ENCODE measurements at regions not wholly inside any gene's neighbourhood (a gene's known extent, or its start where the extent isn't known, plus 50 kb on each side); places are given as distances from the start of the nearest gene placed in this dataset.

DNA sequence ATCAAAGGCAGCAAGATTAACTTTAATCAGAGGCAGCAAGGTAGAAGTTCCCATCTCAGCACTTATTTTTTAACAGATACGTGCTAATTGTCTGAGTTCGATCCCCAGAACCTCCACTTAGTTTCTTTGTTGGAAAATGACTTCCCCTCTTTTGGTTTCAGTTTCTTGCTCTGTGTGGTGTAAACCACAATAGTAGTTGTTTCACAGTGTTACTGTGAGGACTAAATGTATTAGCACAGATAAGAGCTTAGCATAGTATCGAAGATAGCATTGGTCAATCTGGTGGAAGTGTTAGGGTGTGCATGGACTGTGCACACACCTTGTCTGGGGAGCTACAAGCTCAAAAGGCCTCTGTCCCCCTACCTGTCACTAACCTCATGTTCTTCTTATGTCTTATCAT, 988.3 kb upstream of the GYPC start:
- FAIRE-seq = peak; percentile 80

DNA sequence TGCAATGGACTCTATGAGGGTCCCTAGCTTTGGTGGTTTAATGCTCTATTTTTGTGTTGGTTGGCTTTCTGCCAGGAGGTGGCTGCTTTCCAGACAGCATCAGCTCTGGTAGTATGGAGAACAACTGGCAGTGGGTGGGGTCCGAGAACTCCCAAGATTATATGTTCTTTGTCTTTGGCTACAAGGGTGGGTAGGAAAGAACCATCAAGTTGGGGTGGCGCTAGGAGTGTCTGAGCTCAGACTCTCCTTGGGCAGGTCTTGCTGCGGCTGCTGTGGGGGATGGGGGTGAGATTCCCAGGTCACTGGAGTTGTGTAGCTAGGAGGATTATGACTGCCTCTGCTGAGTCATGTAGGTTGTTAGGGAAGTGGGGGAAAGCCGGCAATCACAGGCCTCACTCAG, 976.1 kb upstream of the GYPC start:
- no peak for TF ChIP-seq POLR2A (IDR thresholded peaks at IDR 0.05; ENCODE audit: low read depth, low read length)
- TF ChIP-seq TAF1 (IDR thresholded peaks at IDR 0.05; ENCODE audit: low read depth, low read length) = no peak
- DNase-seq (ENCODE audit: insufficient read length, low spot score) = no peak
- FAIRE-seq = no peak

More for the DNA sequence above, 988.3 kb upstream of the GYPC start:
- no peak for TF ChIP-seq POU2F2 (IDR thresholded peaks at IDR 0.05; ENCODE audit: low read depth, low read length)
- peak; percentile 67 for TF ChIP-seq SPI1 (IDR thresholded peaks at IDR 0.05; ENCODE audit: low read depth, low read length)
- no peak for TF ChIP-seq PAX5 (IDR thresholded peaks at IDR 0.05; ENCODE audit: insufficient read depth, low read length, severe bottlenecking)
- TF ChIP-seq TAF1 (IDR thresholded peaks at IDR 0.05; ENCODE audit: low read depth, low read length) = no peak
- TF ChIP-seq POLR2A (IDR thresholded peaks at IDR 0.05; ENCODE audit: low read depth, low read length) = no peak
- TF ChIP-seq POLR2AphosphoS5 (IDR thresholded peaks at IDR 0.05; ENCODE audit: low read depth, low read length) = no peak
- DNase-seq (ENCODE audit: insufficient read length, low spot score) = peak; percentile 2

- DNase-seq (ENCODE audit: insufficient read length, low spot score) = no peak
- no peak for TF ChIP-seq SPI1 (IDR thresholded peaks at IDR 0.05; ENCODE audit: low read depth, low read length)
- TF ChIP-seq PAX5 (IDR thresholded peaks at IDR 0.05; ENCODE audit: insufficient read depth, low read length, severe bottlenecking) = no peak
- no peak for TF ChIP-seq TAF1 (IDR thresholded peaks at IDR 0.05; ENCODE audit: low read depth, low read length)
- TF ChIP-seq POLR2AphosphoS5 (IDR thresholded peaks at IDR 0.05; ENCODE audit: low read depth, low read length) = no peak
- TF ChIP-seq POLR2A (IDR thresholded peaks at IDR 0.05; ENCODE audit: low read depth, low read length) = no peak
- no peak for TF ChIP-seq POU2F2 (IDR thresholded peaks at IDR 0.05; ENCODE audit: low read depth, low read length)
- FAIRE-seq = no peak
These were observed 975.1 kb upstream of the GYPC start for GRCh38 chr2:125680809-125681208.

- FAIRE-seq (no peak), DNase-seq (ENCODE audit: insufficient read length, low spot score) (no peak)
- TF ChIP-seq POLR2A (IDR thresholded peaks at IDR 0.05; ENCODE audit: low read depth, low read length) (no peak), SPI1 (IDR thresholded peaks at IDR 0.05; ENCODE audit: low read depth, low read length) (no peak), POLR2AphosphoS5 (IDR thresholded peaks at IDR 0.05; ENCODE audit: low read depth, low read length) (no peak), PAX5 (IDR thresholded peaks at IDR 0.05; ENCODE audit: insufficient read depth, low read length, severe bottlenecking) (no peak), TAF1 (IDR thresholded peaks at IDR 0.05; ENCODE audit: low read depth, low read length) (no peak), POU2F2 (IDR thresholded peaks at IDR 0.05; ENCODE audit: low read depth, low read length) (no peak)
These were observed 974.4 kb upstream of the GYPC start for GRCh38 chr2:125681576-125681975.

DNA sequence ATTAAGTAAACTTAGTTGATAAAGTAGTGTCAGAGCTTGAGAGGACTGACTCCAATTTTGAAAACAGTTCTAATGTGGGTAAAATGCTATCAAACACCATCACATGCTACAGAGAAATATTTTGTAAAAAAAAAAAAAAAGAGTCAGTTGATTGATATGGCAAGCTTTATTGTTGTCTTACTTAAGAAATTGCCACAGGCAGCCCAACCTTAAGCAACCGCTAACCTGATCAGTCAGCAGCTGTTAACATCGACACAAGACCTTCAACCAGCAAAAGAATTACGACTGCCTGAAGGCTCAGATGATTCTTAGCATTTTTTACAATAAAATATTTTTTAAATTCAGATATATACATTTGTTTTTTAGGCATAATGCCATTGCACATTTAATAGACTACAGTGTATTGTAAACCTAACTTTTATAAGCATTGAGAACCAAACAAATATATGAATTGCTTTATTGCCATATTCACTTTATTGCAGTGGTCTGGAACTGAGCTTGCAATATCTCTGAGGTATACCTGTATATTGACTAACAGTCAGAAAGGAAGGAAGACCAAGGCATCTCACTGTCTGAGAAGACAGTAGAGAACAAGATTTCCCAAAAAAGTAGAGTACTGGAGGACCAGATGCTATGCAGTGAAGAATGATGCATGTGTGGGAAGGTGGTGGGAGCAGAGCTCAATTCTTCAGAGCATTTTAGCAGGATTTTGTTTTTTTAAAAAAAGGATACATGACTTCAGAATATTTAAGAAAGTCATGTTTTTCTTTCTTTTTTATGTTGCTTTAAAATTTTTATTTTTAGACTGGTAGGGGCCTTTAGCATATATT, 973.8 kb upstream of the GYPC start:
- TF ChIP-seq SPI1 (IDR thresholded peaks at IDR 0.05; ENCODE audit: low read depth, low read length) (no peak), TAF1 (IDR thresholded peaks at IDR 0.05; ENCODE audit: low read depth, low read length) (no peak), PAX5 (IDR thresholded peaks at IDR 0.05; ENCODE audit: insufficient read depth, low read length, severe bottlenecking) (no peak), POLR2AphosphoS5 (IDR thresholded peaks at IDR 0.05; ENCODE audit: low read depth, low read length) (no peak), POU2F2 (IDR thresholded peaks at IDR 0.05; ENCODE audit: low read depth, low read length) (no peak), POLR2A (IDR thresholded peaks at IDR 0.05; ENCODE audit: low read depth, low read length) (no peak)
- DNase-seq (ENCODE audit: insufficient read length, low spot score) = no peak
- no peak for FAIRE-seq

DNA sequence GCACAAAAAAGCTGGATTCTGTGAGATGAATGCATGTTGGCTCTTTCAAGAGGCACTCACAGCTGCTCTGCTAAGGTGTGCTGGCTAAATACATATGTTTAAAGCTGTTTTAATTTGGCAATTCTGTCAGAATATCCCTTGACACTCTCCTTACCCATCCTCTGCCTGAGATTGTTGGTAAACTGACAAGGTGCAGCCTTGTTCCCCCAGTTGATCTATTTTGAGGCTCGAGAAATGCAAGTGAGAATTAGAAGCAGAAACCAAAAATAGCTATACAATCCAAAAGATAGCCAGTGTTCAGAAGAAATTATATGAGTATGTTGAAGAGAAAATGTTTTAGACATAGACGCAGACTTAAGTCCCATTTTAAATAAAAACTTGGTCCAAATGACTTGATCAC, 971.7 kb upstream of the GYPC start:
- DNase-seq (ENCODE audit: insufficient read length, low spot score) = no peak
- no peak for TF ChIP-seq POU2F2 (IDR thresholded peaks at IDR 0.05; ENCODE audit: low read depth, low read length)
- TF ChIP-seq POLR2AphosphoS5 (IDR thresholded peaks at IDR 0.05; ENCODE audit: low read depth, low read length) = no peak
- TF ChIP-seq PAX5 (IDR thresholded peaks at IDR 0.05; ENCODE audit: insufficient read depth, low read length, severe bottlenecking) = no peak
- no peak for TF ChIP-seq POLR2A (IDR thresholded peaks at IDR 0.05; ENCODE audit: low read depth, low read length)
- no peak for TF ChIP-seq TAF1 (IDR thresholded peaks at IDR 0.05; ENCODE audit: low read depth, low read length)
- TF ChIP-seq SPI1 (IDR thresholded peaks at IDR 0.05; ENCODE audit: low read depth, low read length) = no peak
- no peak for FAIRE-seq

DNA sequence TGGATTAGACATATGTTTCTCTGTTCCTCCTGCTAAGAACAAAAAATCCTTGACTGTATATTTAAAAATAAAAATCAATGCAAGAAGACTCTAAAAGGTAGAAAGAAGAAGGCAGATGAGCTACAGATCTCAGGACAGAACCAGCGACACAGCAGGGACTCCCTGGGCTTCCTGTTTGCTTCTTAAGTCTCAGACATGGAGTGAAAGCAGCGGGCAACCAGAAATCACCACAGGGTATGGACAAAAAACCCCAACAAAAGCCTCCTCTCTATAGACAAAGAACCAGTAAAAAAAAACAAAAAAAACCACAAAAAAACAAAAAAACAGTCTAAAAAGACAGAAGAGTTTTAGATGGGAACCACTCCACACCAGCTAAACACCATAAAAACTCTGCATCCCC, 971.0 kb upstream of the GYPC start:
- no peak for DNase-seq (ENCODE audit: insufficient read length, low spot score)
- FAIRE-seq = no peak
- TF ChIP-seq SPI1 (IDR thresholded peaks at IDR 0.05; ENCODE audit: low read depth, low read length) (no peak), POLR2AphosphoS5 (IDR thresholded peaks at IDR 0.05; ENCODE audit: low read depth, low read length) (no peak), PAX5 (IDR thresholded peaks at IDR 0.05; ENCODE audit: insufficient read depth, low read length, severe bottlenecking) (no peak), TAF1 (IDR thresholded peaks at IDR 0.05; ENCODE audit: low read depth, low read length) (no peak), POLR2A (IDR thresholded peaks at IDR 0.05; ENCODE audit: low read depth, low read length) (no peak), POU2F2 (IDR thresholded peaks at IDR 0.05; ENCODE audit: low read depth, low read length) (no peak)

DNA sequence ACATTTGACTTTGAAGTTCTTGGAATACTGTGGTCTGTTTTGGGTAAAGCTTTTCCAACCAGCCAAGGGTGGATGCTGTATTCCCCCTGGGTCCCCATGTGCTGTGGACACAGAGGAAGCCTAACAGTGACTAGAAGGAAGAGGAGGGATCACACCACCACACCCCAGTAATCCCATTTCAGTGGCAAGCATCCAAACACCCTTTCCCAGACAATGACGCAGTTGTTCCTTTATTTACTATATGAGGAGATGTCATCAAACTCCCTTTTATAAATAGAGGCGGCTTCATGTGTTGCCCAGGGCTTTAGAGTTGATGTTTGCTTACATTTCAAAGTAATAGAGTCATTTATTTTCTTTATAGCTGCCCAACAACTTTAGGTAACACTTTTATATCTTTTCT, 959.4 kb upstream of the GYPC start:
- TF ChIP-seq POLR2A (IDR thresholded peaks at IDR 0.05; ENCODE audit: low read depth, low read length) (no peak), SPI1 (IDR thresholded peaks at IDR 0.05; ENCODE audit: low read depth, low read length) (no peak), TAF1 (IDR thresholded peaks at IDR 0.05; ENCODE audit: low read depth, low read length) (no peak), PAX5 (IDR thresholded peaks at IDR 0.05; ENCODE audit: insufficient read depth, low read length, severe bottlenecking) (no peak), POLR2AphosphoS5 (IDR thresholded peaks at IDR 0.05; ENCODE audit: low read depth, low read length) (no peak), POU2F2 (IDR thresholded peaks at IDR 0.05; ENCODE audit: low read depth, low read length) (no peak)
- no peak for DNase-seq (ENCODE audit: insufficient read length, low spot score)
- no peak for FAIRE-seq

GRCh38 chr2:125698280-125698679, 957.7 kb upstream of the GYPC start:
- no peak for TF ChIP-seq POLR2A (IDR thresholded peaks at IDR 0.05; ENCODE audit: low read depth, low read length)
- TF ChIP-seq TAF1 (IDR thresholded peaks at IDR 0.05; ENCODE audit: low read depth, low read length) = no peak
- no peak for TF ChIP-seq POU2F2 (IDR thresholded peaks at IDR 0.05; ENCODE audit: low read depth, low read length)
- TF ChIP-seq POLR2AphosphoS5 (IDR thresholded peaks at IDR 0.05; ENCODE audit: low read depth, low read length) = no peak
- TF ChIP-seq SPI1 (IDR thresholded peaks at IDR 0.05; ENCODE audit: low read depth, low read length) = no peak
- no peak for TF ChIP-seq PAX5 (IDR thresholded peaks at IDR 0.05; ENCODE audit: insufficient read depth, low read length, severe bottlenecking)
- FAIRE-seq = no peak

More at GRCh38 chr2:125698280-125698679, 957.7 kb upstream of the GYPC start:
- DNase-seq (ENCODE audit: insufficient read length, low spot score) = no peak
